GM12865 (cell line): ENCODE measurements at regions not wholly inside any gene's neighbourhood (a gene's known extent, or its start where the extent isn't known, plus 50 kb on each side); places are given as distances from the start of the nearest gene placed in this dataset.

Experiments
- DNase-seq: peaks from one replicate; pipeline ENCODE4 v3.0.0; 2010; ENCODE audit warnings: low read depth
- H3K4me3 ChIP-seq: 2 replicates; pipeline ENCODE4 v1.5.1; 2011; ENCODE audit warnings: mild to moderate bottlenecking, low read depth, low read length, control low read depth
- TF ChIP-seq, protein P1 (sequence below): IDR thresholded peaks from 2 replicates; pipeline ENCODE4 v1.5.1; 2011; ENCODE audit warnings: low read length, control low read depth, low read depth, inconsistent platforms; ENCODE audit not compliant: insufficient read depth; ENCODE audit errors: missing control alignments

DNA sequence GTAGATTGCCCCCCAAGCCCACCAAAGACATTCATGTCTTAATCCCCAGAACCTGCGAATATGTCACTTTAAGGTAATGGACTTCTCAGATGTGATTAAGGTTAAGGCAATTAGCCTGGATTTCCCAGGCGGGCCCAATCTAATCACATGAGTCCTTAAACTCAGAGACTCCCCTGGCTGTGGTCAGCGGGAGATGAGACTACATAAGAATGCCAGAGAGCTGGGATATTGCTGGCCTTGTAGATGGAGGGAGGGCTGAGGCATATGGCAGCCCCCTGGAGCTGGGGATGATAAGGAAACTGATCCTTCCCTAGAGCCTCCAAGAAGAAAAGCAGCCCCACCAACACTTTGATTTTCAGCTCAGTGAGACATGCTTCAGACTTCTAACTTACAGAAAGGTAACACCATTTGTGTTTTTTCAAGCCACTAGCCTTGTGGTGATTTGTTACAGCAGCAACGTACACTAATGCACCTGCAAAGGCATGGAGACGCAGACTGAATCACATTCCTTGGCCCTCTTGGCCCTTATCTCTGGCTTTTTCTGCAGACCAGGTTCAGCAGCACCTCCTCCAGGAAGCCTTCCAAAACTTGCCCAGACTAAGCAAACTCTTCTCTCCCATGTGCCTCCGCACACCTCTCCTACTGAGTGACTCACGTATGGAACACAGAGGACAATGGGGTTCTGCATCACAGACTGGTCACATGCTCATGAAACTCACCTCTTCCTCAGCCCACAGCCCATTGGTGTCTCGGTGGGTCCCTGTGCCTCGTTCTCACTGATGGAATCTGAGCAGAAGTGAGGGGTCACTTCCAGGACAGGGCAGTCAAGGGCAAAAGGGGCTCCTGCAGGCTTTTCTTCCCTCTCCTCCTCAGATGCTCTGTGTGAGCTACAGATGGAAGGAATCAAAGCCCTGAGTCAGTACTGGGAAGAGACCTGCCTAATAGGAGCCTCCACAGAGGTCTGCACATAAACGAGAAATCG, 86.3 kb upstream of the HMGXB4 start:
- H3K4me3 ChIP-seq: no peak overlapping the region
- TF ChIP-seq, protein P1, sequence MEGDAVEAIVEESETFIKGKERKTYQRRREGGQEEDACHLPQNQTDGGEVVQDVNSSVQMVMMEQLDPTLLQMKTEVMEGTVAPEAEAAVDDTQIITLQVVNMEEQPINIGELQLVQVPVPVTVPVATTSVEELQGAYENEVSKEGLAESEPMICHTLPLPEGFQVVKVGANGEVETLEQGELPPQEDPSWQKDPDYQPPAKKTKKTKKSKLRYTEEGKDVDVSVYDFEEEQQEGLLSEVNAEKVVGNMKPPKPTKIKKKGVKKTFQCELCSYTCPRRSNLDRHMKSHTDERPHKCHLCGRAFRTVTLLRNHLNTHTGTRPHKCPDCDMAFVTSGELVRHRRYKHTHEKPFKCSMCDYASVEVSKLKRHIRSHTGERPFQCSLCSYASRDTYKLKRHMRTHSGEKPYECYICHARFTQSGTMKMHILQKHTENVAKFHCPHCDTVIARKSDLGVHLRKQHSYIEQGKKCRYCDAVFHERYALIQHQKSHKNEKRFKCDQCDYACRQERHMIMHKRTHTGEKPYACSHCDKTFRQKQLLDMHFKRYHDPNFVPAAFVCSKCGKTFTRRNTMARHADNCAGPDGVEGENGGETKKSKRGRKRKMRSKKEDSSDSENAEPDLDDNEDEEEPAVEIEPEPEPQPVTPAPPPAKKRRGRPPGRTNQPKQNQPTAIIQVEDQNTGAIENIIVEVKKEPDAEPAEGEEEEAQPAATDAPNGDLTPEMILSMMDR: peak; percentile 24
- DNase-seq: no peak

DNA sequence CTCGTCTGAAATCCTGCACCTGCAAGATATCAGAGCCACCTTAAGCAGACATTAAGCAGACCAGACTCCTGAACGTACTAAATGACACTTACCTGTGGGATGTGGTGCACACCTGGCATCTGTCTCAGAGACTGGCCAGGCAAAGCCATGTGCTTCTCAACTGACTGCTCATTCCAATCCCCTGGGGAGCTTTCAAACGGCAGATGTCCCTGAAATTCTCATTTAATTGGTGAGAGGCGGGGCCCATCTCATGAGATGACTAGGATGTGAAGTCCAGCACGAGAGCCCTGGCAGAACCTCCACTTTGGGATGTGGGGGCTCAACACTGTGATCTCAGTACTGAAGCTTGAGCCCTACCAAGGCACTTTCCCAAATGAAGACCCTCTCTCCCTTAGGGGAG, 84.9 kb upstream of the HMGXB4 start:
- DNase-seq: no peak
- TF ChIP-seq, protein P1: no peak
- H3K4me3 ChIP-seq: no peak overlapping the region

DNA sequence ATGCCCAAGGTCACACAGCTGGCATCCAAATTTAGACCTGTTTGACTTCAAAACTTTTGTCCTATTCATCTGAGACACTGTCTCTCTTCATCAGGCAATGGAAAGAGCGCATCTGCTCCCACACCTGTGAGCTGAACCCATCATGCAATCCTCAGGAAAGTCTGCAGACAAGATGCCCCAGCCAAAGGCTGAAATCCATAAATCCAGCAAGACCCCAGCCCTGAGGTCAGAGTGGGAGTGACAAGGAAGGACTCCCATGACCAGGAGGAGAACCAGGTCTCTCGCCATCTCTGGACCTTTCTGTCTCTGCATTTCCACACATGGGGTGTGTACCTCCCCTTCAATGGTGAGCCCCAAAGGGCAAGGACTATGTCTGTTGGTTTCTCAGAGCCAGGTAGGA, 83.6 kb upstream of the HMGXB4 start:
- TF ChIP-seq, protein P1: no peak
- no peak overlapping the region for H3K4me3 ChIP-seq
- DNase-seq: no peak

DNA sequence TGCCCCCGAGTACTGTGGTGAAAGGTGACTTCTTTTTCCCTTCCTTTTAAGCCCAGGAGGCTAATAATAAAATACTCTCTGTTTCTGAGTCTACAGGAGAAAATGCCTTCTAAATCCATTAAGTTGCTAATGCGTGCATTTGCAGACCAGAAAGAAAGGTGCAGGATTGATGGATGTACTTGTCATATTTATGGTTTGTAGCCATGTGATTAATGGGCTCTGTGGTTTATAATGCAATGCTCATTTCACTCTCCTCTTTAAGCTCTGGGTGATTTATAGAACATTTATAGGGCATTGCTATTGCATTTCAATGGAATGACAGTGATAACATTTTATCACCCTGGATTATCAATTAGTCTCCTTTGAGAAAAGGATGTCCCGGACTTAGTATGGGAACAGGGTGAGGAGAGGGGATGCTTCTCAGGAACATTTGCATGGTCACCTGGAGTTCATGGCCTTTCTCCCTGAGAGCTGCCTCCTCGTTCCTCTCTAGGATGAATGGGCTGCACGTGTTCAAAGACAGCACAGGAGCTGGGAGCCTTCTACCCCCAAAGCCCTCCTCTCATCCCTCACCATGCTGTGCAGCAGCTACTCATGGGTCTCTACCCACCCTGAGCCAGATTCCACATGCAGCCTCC, 82.8 kb upstream of the HMGXB4 start:
- DNase-seq: no peak
- TF ChIP-seq, protein P1: no peak
- H3K4me3 ChIP-seq: no peak overlapping the region

DNA sequence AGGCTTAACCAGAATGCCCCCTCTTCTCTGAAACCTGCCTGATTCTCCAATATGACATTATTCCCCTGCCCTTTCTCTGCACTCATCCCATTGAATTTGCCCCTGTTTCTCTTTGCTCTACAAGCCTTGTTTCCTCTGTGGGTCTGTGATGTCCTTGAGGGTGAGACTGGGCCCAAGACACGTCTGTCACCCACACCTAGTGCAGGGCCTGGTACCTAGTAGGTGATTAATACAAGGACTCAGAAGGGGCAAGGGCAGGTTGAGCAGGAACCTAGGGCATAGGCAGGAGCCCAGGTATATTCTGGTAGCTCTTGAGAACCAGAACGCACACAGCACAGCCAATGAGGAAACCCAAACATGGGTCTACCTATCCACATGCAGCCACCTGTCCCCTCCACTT, 81.9 kb upstream of the HMGXB4 start:
- TF ChIP-seq, protein P1: no peak

DNA sequence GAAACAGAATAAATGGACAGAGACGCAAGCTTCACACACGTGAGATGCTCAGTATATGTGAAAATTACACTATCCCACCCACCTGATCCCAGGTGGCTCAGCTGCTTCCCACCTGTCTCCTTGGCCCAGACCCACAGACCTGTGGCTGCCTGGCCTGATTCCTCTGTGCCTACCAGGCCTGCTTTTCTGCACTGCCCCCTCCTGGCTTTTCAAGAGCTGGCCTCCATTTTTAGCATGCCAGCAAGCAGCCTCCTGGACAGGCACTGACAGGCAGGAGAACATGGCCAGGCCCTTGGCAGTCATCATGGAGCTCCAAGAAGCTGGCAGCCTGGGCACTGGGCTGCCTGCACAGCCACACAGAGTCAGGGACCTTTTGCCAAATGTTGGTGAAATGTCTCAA, 79.5 kb upstream of the HMGXB4 start:
- H3K4me3 ChIP-seq: no peak overlapping the region
- TF ChIP-seq, protein P1: no peak
- no peak for DNase-seq

More for the DNA sequence above, 81.9 kb upstream of the HMGXB4 start:
- no peak overlapping the region for H3K4me3 ChIP-seq
- DNase-seq: no peak

DNA sequence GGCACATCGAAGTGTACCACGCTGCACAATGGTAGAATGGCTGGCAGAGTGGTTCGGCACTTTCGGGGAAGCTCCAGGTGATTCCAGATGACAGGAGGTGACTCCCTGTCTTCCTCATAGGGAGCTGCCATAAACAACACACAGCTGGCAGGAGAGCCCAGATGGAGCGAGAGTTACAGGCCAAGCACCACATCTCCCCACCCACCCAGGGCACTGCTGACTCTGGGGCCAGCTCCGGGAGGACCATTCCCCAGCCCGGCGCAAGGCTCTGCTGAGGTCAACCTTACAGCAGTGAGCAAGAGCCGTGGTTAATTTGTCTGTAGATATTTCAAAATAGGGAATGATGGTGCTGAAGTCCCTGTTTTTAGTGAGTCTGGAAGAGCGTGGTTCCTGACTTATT, 78.8 kb upstream of the HMGXB4 start:
- TF ChIP-seq, protein P1: no peak
- no peak overlapping the region for H3K4me3 ChIP-seq

More for the DNA sequence above, 78.8 kb upstream of the HMGXB4 start:
- DNase-seq: no peak
